ENCODE measurements at regions not wholly inside any gene's neighbourhood (a gene's known extent, or its start where the extent isn't known, plus 50 kb on each side); places are given as distances from the start of the nearest gene placed in this dataset.
"Not testable (repeated sequence)": the region's sequence is repeated elsewhere in the genome, so short reads cannot be mapped to it uniquely, and the experiment has no call there.

GRCh38 chr2:192591617-192592016, 396.9 kb upstream of the TMEFF2 start:
- DNase-seq (ENCODE audit: low read depth), result no peak

- DNase-seq (ENCODE audit: low read depth), result no peak
These were observed 390.7 kb upstream of the TMEFF2 start for GRCh38 chr2:192585418-192585817.

- no peak for DNase-seq (ENCODE audit: low read depth)
These were observed 390.2 kb upstream of the TMEFF2 start for GRCh38 chr2:192584976-192585375.

- no peak for DNase-seq (ENCODE audit: low read depth)
These were observed 385.4 kb upstream of the TMEFF2 start for GRCh38 chr2:192579965-192580700.

GRCh38 chr2:192578780-192579179, 384.0 kb upstream of the TMEFF2 start:
- DNase-seq (ENCODE audit: low read depth), result no peak

- DNase-seq (ENCODE audit: low read depth), result no peak
These were observed 383.0 kb upstream of the TMEFF2 start for GRCh38 chr2:192577706-192578105.

- DNase-seq (ENCODE audit: low read depth), result no peak
These were observed 379.8 kb upstream of the TMEFF2 start for GRCh38 chr2:192574552-192574951.

GRCh38 chr2:192571636-192572035, 376.9 kb upstream of the TMEFF2 start:
- DNase-seq (ENCODE audit: low read depth), result no peak

- DNase-seq (ENCODE audit: low read depth), result no peak
These were observed 376.1 kb upstream of the TMEFF2 start for GRCh38 chr2:192570788-192571187.

GRCh38 chr2:192566863-192567262, 372.1 kb upstream of the TMEFF2 start:
- DNase-seq (ENCODE audit: low read depth), result no peak

- DNase-seq (ENCODE audit: low read depth), result no peak
These were observed 365.6 kb upstream of the TMEFF2 start for GRCh38 chr2:192560326-192560725.

GRCh38 chr2:192559587-192559986, 364.9 kb upstream of the TMEFF2 start:
- no peak for DNase-seq (ENCODE audit: low read depth)

- no peak for DNase-seq (ENCODE audit: low read depth)
These were observed 363.9 kb upstream of the TMEFF2 start for GRCh38 chr2:192558637-192559036.

- no peak for DNase-seq (ENCODE audit: low read depth)
These were observed 361.0 kb upstream of the TMEFF2 start for GRCh38 chr2:192555740-192556139.

GRCh38 chr2:192551760-192552159, 357.0 kb upstream of the TMEFF2 start:
- DNase-seq (ENCODE audit: low read depth), result no peak

- DNase-seq (ENCODE audit: low read depth), result no peak
These were observed 351.8 kb upstream of the TMEFF2 start for GRCh38 chr2:192546565-192546964.

GRCh38 chr2:192544371-192544955, 349.7 kb upstream of the TMEFF2 start:
- DNase-seq (ENCODE audit: low read depth), result no peak

GRCh38 chr2:192542148-192543066, 347.7 kb upstream of the TMEFF2 start:
- DNase-seq (ENCODE audit: low read depth), result not testable (repeated sequence)

GRCh38 chr2:192539306-192539705, 344.6 kb upstream of the TMEFF2 start:
- no peak for DNase-seq (ENCODE audit: low read depth)

GRCh38 chr2:192536922-192537624, 342.3 kb upstream of the TMEFF2 start:
- no peak for DNase-seq (ENCODE audit: low read depth)

GRCh38 chr2:192535956-192536921, 341.5 kb upstream of the TMEFF2 start:
- DNase-seq (ENCODE audit: low read depth), result no peak

Data from activated T-helper 9 cell treated with anti-CD3 and anti-CD28 coated beads, Interleukin-2, amount 50 U/mL, for 16 hours (primary cell).